HepG2 (cell line): ENCODE measurements at regions not wholly inside any gene's neighbourhood (a gene's known extent, or its start where the extent isn't known, plus 50 kb on each side); places are given as distances from the start of the nearest gene placed in this dataset.

Source experiments
- ATAC-seq: fragments of 200-7000 bp; cut with Tn5 transposase; 3 replicates; pipeline ENCODE4 v1.9.1; 2020; ENCODE audit warnings: mild to moderate bottlenecking, moderate library complexity
- BruUV-seq: library from RNA; stranded (reverse); fragments of 400-500 nt; replicated peaks from 2 replicates; lab custom pipeline; 2021; lab: Mats Ljungman, UMichigan
- CTCF ChIA-PET: fragments of 300-600 bp; formaldehyde crosslinking; extraction: SDS; loops from one replicate; lab custom pipeline; 2021; ENCODE audit warnings: low total read pairs, inconsistent platforms, low intra/inter-chr PET ratio; lab: Yijun Ruan, JAX
- POLR2A ChIA-PET: fragments of 350-600 bp; sonication (Branson Sonifier 250); formaldehyde crosslinking; loops from one replicate; lab custom pipeline; 2020; ENCODE audit warnings: antibody characterized with exemption, inconsistent platforms; lab: Yijun Ruan, JAX
- DNase-seq: peaks from one replicate; pipeline ENCODE4 v3.0.0-alpha.2; 2015; ENCODE audit warnings: low spot score
- FAIRE-seq: peaks from 3 replicates; lab custom pipeline; 2011; peaks lifted over from hg19 to GRCh38; lab: Jason Lieb, UNC
- H2AFZ ChIP-seq: one replicate; pipeline ENCODE4 v1.6.1; 2011; ENCODE audit warnings: low read length, inconsistent platforms
- H3K27ac ChIP-seq: fragments of 300-600 bp; 3 replicates; pipeline ENCODE4 v1.8.0; 2011; ENCODE audit warnings: mixed run types, mild to moderate bottlenecking, mixed read lengths, low read length, inconsistent platforms; ENCODE audit not compliant: insufficient read depth; ENCODE audit errors: extremely low read length
- H3K27me3 ChIP-seq, 2 experiments: fragments of 200-600 bp in 1 of 2; 2 replicates in 1 of 2; 3 replicates in 1 of 2; pipeline versions ENCODE4 v1.6.0 to v1.8.0; 2011; ENCODE audit warnings: low read length in 2 of 2, mild to moderate bottlenecking in 2 of 2, moderate library complexity in 2 of 2, inconsistent platforms in 1 of 2; ENCODE audit not compliant: insufficient read depth in 2 of 2, control insufficient read depth in 1 of 2
- H3K36me3 ChIP-seq, 2 experiments: fragments of 200-600 bp in 1 of 2; replicated peaks in 1 of 2; 2 replicates in 1 of 2; 3 replicates in 1 of 2; pipeline versions ENCODE4 v1.5.1 to v1.8.0; 2011; ENCODE audit warnings: low read length in 2 of 2, inconsistent platforms in 1 of 2; ENCODE audit not compliant: insufficient read depth in 2 of 2, control insufficient read depth in 1 of 2
- H3K4me1 ChIP-seq: 2 replicates; pipeline ENCODE4 v1.5.1; 2012; ENCODE audit warnings: low read length, inconsistent platforms; ENCODE audit not compliant: insufficient read depth
- H3K4me2 ChIP-seq: 2 replicates; pipeline ENCODE4 v1.6.0; 2011; ENCODE audit warnings: low read depth, low read length, inconsistent platforms
- H3K4me3 ChIP-seq, 3 experiments: fragments of 200-600 bp in 1 of 3; sonication (generic), shearing (Covaris generic) in 1 of 3; replicated peaks in 1 of 3; 2 replicates each; pipeline ENCODE4 v1.5.1; 2011 to 2016; ENCODE audit warnings: low read length in 3 of 3, inconsistent platforms in 2 of 3, low read depth in 2 of 3, mild to moderate bottlenecking in 2 of 3, control low read depth in 1 of 3, mixed read lengths in 1 of 3; ENCODE audit not compliant: insufficient read depth in 1 of 3
- H3K79me2 ChIP-seq: one replicate; pipeline ENCODE4 v1.6.1; 2011; ENCODE audit warnings: low read length, inconsistent platforms; ENCODE audit not compliant: insufficient read depth
- H3K9ac ChIP-seq: 2 replicates; pipeline ENCODE4 v1.6.0; 2011; ENCODE audit warnings: mild to moderate bottlenecking, low read depth, low read length, inconsistent platforms; ENCODE audit not compliant: insufficient read depth
- H3K9me3 ChIP-seq: 2 replicates; pipeline ENCODE4 v1.5.1; 2012; ENCODE audit warnings: mild to moderate bottlenecking, low read length
- H4K20me1 ChIP-seq: 2 replicates; pipeline ENCODE4 v1.6.0; 2011; ENCODE audit warnings: inconsistent platforms, mild to moderate bottlenecking, low read length, moderate library complexity; ENCODE audit not compliant: insufficient read depth
- ARID5B ChIP-seq: IDR thresholded peaks from 2 replicates; pipeline ENCODE4 v1.4.0; 2020; ENCODE audit warnings: mild to moderate bottlenecking, missing genetic modification reagents
- CENPBD1 ChIP-seq: sonication (generic); formaldehyde crosslinking; IDR thresholded peaks from 2 replicates; pipeline ENCODE4 v1.8.0; 2022; ENCODE audit warnings: missing genetic modification reagents, low read depth, mild to moderate bottlenecking, borderline replicate concordance
- MATR3 ChIP-seq: sonication (generic); formaldehyde crosslinking; IDR thresholded peaks from 2 replicates; pipeline ENCODE4 v1.4.0; 2020; ENCODE audit warnings: missing genetic modification reagents
- NFAT5 ChIP-seq: sonication (generic); formaldehyde crosslinking; IDR thresholded peaks from 2 replicates; pipeline ENCODE4 v1.4.0; 2020; ENCODE audit warnings: missing genetic modification reagents
- SOX5 ChIP-seq: IDR thresholded peaks from 2 replicates; pipeline ENCODE4 v1.6.1; 2016; ENCODE audit warnings: borderline replicate concordance
- STAG1 ChIP-seq: sonication (generic); formaldehyde crosslinking; IDR thresholded peaks from 2 replicates; pipeline ENCODE4 v1.4.0; 2020; ENCODE audit warnings: missing genetic modification reagents
- ZBTB49 ChIP-seq: sonication (generic); formaldehyde crosslinking; IDR thresholded peaks from 2 replicates; pipeline ENCODE4 v1.4.0; 2020; ENCODE audit warnings: missing genetic modification reagents, borderline replicate concordance
- ZNF468 ChIP-seq: sonication (generic); formaldehyde crosslinking; IDR thresholded peaks from 2 replicates; pipeline ENCODE4 v1.8.0; 2022; ENCODE audit warnings: mild to moderate bottlenecking, moderate library complexity, missing genetic modification reagents
- ZNF841 ChIP-seq: sonication (generic); formaldehyde crosslinking; IDR thresholded peaks from 2 replicates; pipeline ENCODE4 v1.8.1; 2023; ENCODE audit warnings: missing genetic modification reagents, borderline replicate concordance
- ZSCAN21 ChIP-seq: sonication (generic); formaldehyde crosslinking; IDR thresholded peaks from 2 replicates; pipeline ENCODE4 v1.8.0; 2022; ENCODE audit warnings: mild to moderate bottlenecking, missing genetic modification reagents, moderate library complexity, borderline replicate concordance
- ZSCAN5A ChIP-seq: sonication (generic); formaldehyde crosslinking; IDR thresholded peaks from 2 replicates; pipeline ENCODE4 v1.8.0; 2022; ENCODE audit warnings: mild to moderate bottlenecking, missing genetic modification reagents, borderline replicate concordance
- WGBS: methylation state at CpG from one replicate; pipeline ENCODE4 v1.1.6; 2017; ENCODE audit warnings: low lambda C conversion rate; 5-methylcytosine and 5-hydroxymethylcytosine counted together
- in situ Hi-C: cut with HindIII; loops from 2 replicates; pipeline ENCODE4 v1.10.0; 2017; ENCODE audit warnings: low pct_unique_long_range_greater_than_20kb; ENCODE audit not compliant: extremely low pct_ligation_motif_present
- intact Hi-C: fragments of 100-400 bp; cut with micrococcal nuclease; formaldehyde crosslinking; loops from one replicate; pipeline ENCODE4 v1.10.0; 2022; ENCODE audit not compliant: unreplicated experiment

GRCh38 chr2:123648956-123649355, 376.1 kb upstream of the CNTNAP5 start:
- Histone ChIP-seq H3K4me2 (no peak overlapping the region), H3K27ac (no peak overlapping the region), H2AFZ (no peak overlapping the region), H3K4me1 (no peaks in the 10 kb centered on the region), H3K79me2 (no peaks in the 10 kb centered on the region), H3K9ac (no peak overlapping the region), H3K27me3 (no peaks in the 10 kb centered on the region), H3K4me3 (no peak overlapping the region), H4K20me1 (no peaks in the 10 kb centered on the region), H3K36me3 (no peaks in the 10 kb centered on the region), H3K9me3 (peaks cover 95% of the 10 kb centered on the region)
- in situ Hi-C loops (no loop called here), intact Hi-C loops (no loop called here)
- DNase-seq (no peak), FAIRE-seq (no peak), ATAC-seq (no peak)
- BruUV-seq, result no TSS peak
- POLR2A ChIA-PET, result no interaction called here
- CTCF ChIA-PET, result no interaction called here
- WGBS, result 1% methylated on average over 2 of the region's 2 CpGs
- TF ChIP-seq STAG1 (CRISPR knock-in tag) (no peak), ZBTB49 (CRISPR knock-in tag) (no peak), ZSCAN21 (CRISPR knock-in tag) (no peak), ARID5B (CRISPR knock-in tag) (no peak), SOX5 (no peak), ZNF468 (CRISPR knock-in tag) (no peak), ZNF841 (CRISPR knock-in tag) (no peak), CENPBD1 (CRISPR knock-in tag) (no peak), ZSCAN5A (CRISPR knock-in tag) (no peak), NFAT5 (no peak), MATR3 (CRISPR knock-in tag) (no peak)
